ENCODE measurements at regions not wholly inside any gene's neighbourhood (a gene's known extent, or its start where the extent isn't known, plus 50 kb on each side); places are given as distances from the start of the nearest gene placed in this dataset.

DNA sequence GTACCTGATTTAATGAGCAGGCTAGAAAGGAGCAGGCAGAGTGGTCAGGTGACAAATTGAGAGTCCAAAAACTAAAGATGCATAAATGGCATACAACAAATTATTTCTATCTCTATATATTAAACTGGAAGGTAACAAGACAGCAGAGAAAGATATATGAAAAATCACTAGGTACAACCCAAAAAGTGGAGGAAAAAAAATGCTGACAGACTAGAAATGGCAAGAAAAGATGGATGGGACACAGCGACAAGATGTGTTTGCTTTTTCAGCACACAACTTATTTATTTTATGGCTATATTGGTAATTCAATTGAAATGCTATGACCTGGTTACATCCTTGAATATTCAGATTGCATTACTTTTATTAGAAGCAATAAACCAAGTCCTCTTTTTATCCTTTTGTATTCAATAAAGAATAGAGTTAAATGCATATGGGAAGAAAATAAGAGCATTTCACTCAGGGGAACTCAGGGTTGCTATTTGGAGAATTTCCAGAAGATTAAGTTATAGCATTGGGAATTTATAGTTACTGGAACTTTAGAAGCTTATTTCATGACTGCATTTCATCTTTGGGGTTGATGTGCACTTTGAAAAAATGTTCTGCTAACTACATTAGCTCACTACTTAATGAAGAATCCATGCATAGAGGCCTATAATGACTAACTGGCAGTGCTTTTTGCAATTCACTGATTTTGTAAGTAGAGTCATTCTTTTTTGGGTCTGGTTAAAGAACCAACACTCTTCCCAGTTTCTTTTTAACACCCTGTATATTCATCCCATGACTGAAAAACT, 566.6 kb upstream of the TUSC1 start:
- Histone ChIP-seq H3K4me1 (ENCODE audit: control insufficient read depth in 1 of 2, insufficient read depth in 2 of 2, low read depth in 1 of 2, low read length in 1 of 2) (peaks cover 0 to 15% of the 10 kb centered on the region in 2 experiments; a peak in 3 of 4 replicates), H3K9me3 (no peaks in the 10 kb centered on the region), H4K20me1 (ENCODE audit: insufficient read depth) (no peaks in the 10 kb centered on the region), H3K79me2 (ENCODE audit: insufficient read depth) (no peaks in the 10 kb centered on the region), H3K9ac (no peak overlapping the region), H3K27me3 (ENCODE audit: insufficient read depth) (no peaks in the 10 kb centered on the region), H3K4me3 (ENCODE audit: low read depth in 2 of 2, low read length in 1 of 2) (no peak overlapping the region), H3K36me3 (replicated peaks in 1 of 2; ENCODE audit: control insufficient read depth in 1 of 2, insufficient read depth in 2 of 2, low read length in 1 of 2) (no peaks in the 10 kb centered on the region), H2AFZ (ENCODE audit: low read depth) (no peak overlapping the region), H3K27ac (ENCODE audit: low read depth in 2 of 2, low read length in 1 of 2) (peak overlapping the region in 1 of 2 experiments; percentile 92; a peak in 3 of 4 replicates), H3F3A (replicated peaks; ENCODE audit: insufficient read depth) (peaks cover 26% of the 10 kb centered on the region), H3K4me2 (no peak overlapping the region), H3K9me2 (no peaks in the 10 kb centered on the region)
- DNase-seq, result no peak
- ChIA-PET POLR2A (no interaction called here), CTCF (no interaction called here)
- WGBS (ENCODE audit: low lambda C conversion rate), result 70% methylated on average over 1 of the region's 1 CpG
- TF ChIP-seq ELF1 (IDR thresholded peaks at IDR 0.05) (no peak), TCF12 (IDR thresholded peaks at IDR 0.05) (no peak), EP300 (IDR thresholded peaks at IDR 0.05; ENCODE audit: borderline replicate concordance in 1 of 2, low read depth in 1 of 2, low read length in 1 of 2) (no peak), TAF1 (IDR thresholded peaks at IDR 0.05; ENCODE audit: borderline replicate concordance, low read depth, low read length) (no peak), CHD2 (IDR thresholded peaks at IDR 0.05; ENCODE audit: low read length, partially characterized antibody) (no peak), YY1 (IDR thresholded peaks at IDR 0.05; ENCODE audit: low read depth) (no peak), FOXM1 (IDR thresholded peaks at IDR 0.05; ENCODE audit: low read depth) (no peak), RCOR1 (IDR thresholded peaks at IDR 0.05; ENCODE audit: low read length) (no peak)
- TF ChIP-seq, protein P1, sequence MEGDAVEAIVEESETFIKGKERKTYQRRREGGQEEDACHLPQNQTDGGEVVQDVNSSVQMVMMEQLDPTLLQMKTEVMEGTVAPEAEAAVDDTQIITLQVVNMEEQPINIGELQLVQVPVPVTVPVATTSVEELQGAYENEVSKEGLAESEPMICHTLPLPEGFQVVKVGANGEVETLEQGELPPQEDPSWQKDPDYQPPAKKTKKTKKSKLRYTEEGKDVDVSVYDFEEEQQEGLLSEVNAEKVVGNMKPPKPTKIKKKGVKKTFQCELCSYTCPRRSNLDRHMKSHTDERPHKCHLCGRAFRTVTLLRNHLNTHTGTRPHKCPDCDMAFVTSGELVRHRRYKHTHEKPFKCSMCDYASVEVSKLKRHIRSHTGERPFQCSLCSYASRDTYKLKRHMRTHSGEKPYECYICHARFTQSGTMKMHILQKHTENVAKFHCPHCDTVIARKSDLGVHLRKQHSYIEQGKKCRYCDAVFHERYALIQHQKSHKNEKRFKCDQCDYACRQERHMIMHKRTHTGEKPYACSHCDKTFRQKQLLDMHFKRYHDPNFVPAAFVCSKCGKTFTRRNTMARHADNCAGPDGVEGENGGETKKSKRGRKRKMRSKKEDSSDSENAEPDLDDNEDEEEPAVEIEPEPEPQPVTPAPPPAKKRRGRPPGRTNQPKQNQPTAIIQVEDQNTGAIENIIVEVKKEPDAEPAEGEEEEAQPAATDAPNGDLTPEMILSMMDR (IDR thresholded peaks at IDR 0.05), result no peak

DNA sequence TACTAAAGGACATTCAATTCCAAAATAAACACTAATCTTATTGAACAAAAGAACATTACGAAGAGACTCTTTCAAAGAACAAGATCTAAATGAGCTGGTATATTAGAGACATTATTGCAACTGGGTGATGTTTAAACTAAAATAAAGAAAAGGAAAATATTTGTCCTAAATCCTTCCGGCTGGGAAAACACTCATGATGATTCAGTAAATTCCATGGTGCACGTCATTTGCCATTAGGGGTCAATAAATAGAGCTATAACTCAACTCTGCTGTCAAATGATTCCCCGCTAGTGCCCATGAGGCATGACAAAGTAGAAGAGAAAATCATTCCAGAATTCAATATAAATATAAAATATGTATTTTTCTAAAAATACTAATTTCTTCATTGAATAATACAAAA, 565.5 kb upstream of the TUSC1 start:
- peak overlapping the region; percentile 56; the same call in 1 of the 2 replicates for H3K9ac ChIP-seq
- H3K36me3 ChIP-seq (replicated peaks in 1 of 2; ENCODE audit: control insufficient read depth in 1 of 2, insufficient read depth in 2 of 2, low read length in 1 of 2), result no peaks in the 10 kb centered on the region
- peak overlapping the region in 1 of 2 experiments; percentile 92; a peak in 3 of 4 replicates for H3K27ac ChIP-seq (ENCODE audit: low read depth in 2 of 2, low read length in 1 of 2)
- H3K9me3 ChIP-seq, result no peaks in the 10 kb centered on the region
- peaks cover 26% of the 10 kb centered on the region for H3F3A ChIP-seq (replicated peaks; ENCODE audit: insufficient read depth)
- no peak for DNase-seq
- no peak overlapping the region for H3K4me3 ChIP-seq (ENCODE audit: low read depth in 2 of 2, low read length in 1 of 2)
- peak overlapping the region; percentile 67; the same call in 1 of the 2 replicates for H2AFZ ChIP-seq (ENCODE audit: low read depth)
- H3K9me2 ChIP-seq, result no peaks in the 10 kb centered on the region
- POLR2A ChIA-PET, result no interaction called here
- H3K27me3 ChIP-seq (ENCODE audit: insufficient read depth), result no peaks in the 10 kb centered on the region
- WGBS (ENCODE audit: low lambda C conversion rate), result 33% methylated on average over 4 of the region's 4 CpGs
- CTCF ChIA-PET, result no interaction called here
- H3K4me1 ChIP-seq (ENCODE audit: control insufficient read depth in 1 of 2, insufficient read depth in 2 of 2, low read depth in 1 of 2, low read length in 1 of 2), result peaks cover 0 to 15% of the 10 kb centered on the region in 2 experiments; a peak in 3 of 4 replicates
- no peaks in the 10 kb centered on the region for H3K79me2 ChIP-seq (ENCODE audit: insufficient read depth)
- H4K20me1 ChIP-seq (ENCODE audit: insufficient read depth), result no peaks in the 10 kb centered on the region
- H3K4me2 ChIP-seq, result peak overlapping the region; percentile 19; the same call in 1 of the 2 replicates
- TF ChIP-seq RFX5 (IDR thresholded peaks at IDR 0.05; ENCODE audit: low read length) (no peak), FOSL2 (IDR thresholded peaks at IDR 0.05; ENCODE audit: borderline replicate concordance, low read depth) (peak; percentile 81), ELF1 (IDR thresholded peaks at IDR 0.05) (0 out of 2 replicates have a peak, but pooled peaks have one; percentile 16), NFIC (IDR thresholded peaks at IDR 0.05; ENCODE audit: borderline replicate concordance) (no peak; the same call in 1 of the 2 replicates), SIN3A (IDR thresholded peaks at IDR 0.05; ENCODE audit: borderline replicate concordance, low read depth, low read length) (no peak), MXI1 (IDR thresholded peaks at IDR 0.05; ENCODE audit: low read depth, low read length) (no peak), YY1 (IDR thresholded peaks at IDR 0.05; ENCODE audit: low read depth) (no peak), TAF1 (IDR thresholded peaks at IDR 0.05; ENCODE audit: borderline replicate concordance, low read depth, low read length) (no peak), JUND (IDR thresholded peaks at IDR 0.05) (peak; percentile 80), GATA2 (CRISPR knock-in tag; IDR thresholded peaks at IDR 0.05) (no peak)
- TF ChIP-seq, protein P2, sequence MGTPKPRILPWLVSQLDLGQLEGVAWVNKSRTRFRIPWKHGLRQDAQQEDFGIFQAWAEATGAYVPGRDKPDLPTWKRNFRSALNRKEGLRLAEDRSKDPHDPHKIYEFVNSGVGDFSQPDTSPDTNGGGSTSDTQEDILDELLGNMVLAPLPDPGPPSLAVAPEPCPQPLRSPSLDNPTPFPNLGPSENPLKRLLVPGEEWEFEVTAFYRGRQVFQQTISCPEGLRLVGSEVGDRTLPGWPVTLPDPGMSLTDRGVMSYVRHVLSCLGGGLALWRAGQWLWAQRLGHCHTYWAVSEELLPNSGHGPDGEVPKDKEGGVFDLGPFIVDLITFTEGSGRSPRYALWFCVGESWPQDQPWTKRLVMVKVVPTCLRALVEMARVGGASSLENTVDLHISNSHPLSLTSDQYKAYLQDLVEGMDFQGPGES (IDR thresholded peaks at IDR 0.05; ENCODE audit: low read depth, low read length), result no peak
- TF ChIP-seq, protein P3, sequence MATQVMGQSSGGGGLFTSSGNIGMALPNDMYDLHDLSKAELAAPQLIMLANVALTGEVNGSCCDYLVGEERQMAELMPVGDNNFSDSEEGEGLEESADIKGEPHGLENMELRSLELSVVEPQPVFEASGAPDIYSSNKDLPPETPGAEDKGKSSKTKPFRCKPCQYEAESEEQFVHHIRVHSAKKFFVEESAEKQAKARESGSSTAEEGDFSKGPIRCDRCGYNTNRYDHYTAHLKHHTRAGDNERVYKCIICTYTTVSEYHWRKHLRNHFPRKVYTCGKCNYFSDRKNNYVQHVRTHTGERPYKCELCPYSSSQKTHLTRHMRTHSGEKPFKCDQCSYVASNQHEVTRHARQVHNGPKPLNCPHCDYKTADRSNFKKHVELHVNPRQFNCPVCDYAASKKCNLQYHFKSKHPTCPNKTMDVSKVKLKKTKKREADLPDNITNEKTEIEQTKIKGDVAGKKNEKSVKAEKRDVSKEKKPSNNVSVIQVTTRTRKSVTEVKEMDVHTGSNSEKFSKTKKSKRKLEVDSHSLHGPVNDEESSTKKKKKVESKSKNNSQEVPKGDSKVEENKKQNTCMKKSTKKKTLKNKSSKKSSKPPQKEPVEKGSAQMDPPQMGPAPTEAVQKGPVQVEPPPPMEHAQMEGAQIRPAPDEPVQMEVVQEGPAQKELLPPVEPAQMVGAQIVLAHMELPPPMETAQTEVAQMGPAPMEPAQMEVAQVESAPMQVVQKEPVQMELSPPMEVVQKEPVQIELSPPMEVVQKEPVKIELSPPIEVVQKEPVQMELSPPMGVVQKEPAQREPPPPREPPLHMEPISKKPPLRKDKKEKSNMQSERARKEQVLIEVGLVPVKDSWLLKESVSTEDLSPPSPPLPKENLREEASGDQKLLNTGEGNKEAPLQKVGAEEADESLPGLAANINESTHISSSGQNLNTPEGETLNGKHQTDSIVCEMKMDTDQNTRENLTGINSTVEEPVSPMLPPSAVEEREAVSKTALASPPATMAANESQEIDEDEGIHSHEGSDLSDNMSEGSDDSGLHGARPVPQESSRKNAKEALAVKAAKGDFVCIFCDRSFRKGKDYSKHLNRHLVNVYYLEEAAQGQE (IDR thresholded peaks at IDR 0.05; ENCODE audit: low read depth, low read length), result no peak
- TF ChIP-seq, protein P4, sequence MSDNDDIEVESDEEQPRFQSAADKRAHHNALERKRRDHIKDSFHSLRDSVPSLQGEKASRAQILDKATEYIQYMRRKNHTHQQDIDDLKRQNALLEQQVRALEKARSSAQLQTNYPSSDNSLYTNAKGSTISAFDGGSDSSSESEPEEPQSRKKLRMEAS (IDR thresholded peaks at IDR 0.05; ENCODE audit: low read depth), result no peak

All from SK-N-SH (cell line).